ENCODE measurements at regions not wholly inside any gene's neighbourhood (a gene's known extent, or its start where the extent isn't known, plus 50 kb on each side); places are given as distances from the start of the nearest gene placed in this dataset.

DNA sequence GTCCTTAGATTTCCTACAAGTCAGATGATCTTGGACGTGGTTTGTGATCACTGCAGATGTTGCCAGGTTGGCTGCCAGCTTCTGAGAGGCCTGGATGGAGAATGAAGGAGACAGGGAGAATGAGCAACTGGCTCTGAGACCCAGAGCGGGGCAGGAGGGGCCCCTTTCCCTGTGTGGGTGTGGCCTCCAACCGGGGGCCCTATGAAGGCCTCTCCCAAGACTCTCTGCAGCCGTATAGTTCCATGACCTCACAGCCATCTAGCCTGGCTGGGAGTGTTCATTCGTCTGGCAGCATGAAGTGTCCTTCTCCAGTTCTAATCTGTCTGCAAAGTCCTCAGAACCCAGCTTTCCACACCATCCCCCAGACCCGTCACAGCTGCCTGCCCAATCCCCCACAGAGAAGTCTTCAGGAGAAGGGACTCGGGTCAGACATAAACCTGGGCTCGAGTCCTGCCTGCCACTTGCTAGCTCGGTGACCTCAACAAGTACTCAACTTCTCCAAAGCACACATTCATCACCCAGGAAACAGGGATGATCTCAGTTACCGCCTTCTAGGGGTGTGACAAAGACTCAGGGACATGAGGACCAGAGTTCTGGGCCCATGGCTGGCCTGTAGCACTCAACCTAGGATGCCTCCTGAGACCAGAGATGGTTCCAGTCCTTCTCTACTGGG, 122.6 kb downstream of the EDN3 start (continued):
- no peak for TF ChIP-seq CHD7 (IDR thresholded peaks at IDR 0.05; ENCODE audit: insufficient replicate concordance, low read length)
